NCI-H1417 (cell line): ENCODE measurements at regions not wholly inside any gene's neighbourhood (a gene's known extent, or its start where the extent isn't known, plus 50 kb on each side); places are given as distances from the start of the nearest gene placed in this dataset.

ENCODE experiments used
- DNase-seq, 3 experiments: peaks; one replicate each; lab custom pipeline; 2025; lab: John Stamatoyannopoulos, UW

DNA sequence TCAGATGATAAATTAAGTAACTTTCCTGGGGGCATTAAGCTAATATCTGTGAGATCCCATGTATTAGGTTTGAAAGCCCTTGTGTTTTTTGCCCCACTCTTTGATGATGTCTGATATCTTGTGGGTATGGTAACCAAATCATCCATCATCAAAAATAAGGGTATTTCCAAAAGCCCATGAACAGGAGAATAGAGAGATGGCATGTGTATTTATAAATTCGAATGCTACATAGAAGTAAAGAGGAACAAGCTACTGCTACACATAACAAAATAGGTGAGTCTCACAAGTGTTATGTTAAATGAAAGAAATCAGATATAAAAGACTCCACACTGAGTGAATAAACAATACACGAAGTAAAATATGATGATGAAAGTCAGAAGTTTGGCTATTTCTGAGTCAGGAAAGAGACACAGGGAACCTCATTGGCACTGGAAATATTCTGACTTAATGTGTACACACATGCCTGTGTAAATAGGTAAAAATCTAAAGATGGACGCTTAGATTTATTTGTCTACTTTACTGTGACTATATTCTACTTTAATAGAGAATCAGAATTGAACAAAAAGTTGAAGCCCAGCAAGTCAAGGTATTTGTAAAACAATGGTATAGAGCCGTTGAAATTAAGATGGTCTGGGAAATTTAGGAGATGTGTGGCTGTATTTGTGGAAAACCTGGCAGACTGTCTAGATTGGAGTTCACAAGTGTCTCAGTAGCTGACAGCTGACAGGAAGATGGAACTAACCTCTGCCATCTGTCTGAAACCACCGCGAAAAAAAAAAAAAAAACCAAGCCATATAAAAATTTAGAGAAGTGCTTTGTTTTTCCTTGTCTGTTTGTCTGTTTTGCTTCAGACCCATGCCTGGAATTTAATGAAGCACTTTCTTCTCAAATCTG lies 111.0 kb upstream of the TGFBR2 start:
- DNase-seq: no peak

DNA sequence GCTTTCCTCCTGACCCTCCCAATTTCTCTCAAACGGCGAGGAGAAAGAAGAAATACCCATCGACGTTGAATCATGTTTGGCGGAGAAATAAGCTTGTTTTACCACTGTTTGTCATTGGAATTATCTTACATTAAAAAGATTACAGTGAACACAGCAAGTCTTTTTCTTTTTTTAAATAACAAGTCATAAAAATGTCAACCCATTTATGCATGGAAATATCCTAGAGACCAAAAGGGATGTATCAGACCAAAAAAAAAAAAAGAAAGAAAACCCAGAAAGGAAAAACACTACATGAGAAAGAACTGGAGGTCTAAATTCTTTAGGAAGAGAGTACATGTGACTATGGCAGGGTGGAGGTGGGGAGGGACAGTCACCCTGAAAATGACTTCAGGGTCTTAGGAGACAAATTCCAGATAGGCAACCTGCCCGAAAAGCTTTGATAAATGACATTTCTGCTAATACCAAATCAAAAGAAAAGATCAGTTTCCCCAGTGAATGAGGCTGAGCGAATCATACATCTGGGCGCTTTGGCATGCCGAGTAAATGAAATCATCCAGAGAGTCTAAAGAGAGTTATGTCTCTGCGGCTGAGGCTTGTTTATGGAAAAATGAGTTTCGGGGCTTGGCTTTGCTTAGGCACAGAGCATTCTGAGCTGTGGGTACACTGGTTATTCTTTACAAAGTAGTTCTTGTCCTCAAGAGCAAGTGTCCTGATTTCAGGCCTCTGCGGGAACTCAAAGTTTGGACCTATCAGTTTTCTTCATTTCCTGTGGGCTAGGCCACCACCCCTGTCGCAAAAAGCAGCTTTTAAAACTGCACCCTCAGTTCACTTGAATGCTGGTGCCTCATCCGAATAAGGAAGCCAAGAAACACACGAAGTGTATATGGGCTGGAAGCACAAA lies 110.1 kb upstream of the TGFBR2 start:
- no peak for DNase-seq

DNA sequence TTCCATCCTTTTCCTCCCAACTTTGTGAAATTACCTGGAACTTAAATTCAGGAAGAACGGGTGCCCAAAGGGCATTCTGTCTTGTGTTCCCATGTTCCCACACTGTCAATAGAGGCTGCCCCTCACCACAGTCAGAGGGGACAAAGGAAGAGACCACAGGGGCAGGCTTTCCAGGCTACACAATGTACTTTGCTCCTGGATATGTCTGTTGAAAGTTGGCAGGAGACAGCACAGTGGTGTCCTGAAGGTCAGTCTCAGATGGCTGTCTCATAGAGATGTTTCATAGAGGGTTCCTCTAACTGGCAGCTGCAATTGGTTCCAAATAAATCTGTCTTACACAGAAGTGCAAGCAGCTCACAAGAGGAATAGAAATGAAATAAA lies 107.8 kb upstream of the TGFBR2 start:
- DNase-seq: no peak

DNA sequence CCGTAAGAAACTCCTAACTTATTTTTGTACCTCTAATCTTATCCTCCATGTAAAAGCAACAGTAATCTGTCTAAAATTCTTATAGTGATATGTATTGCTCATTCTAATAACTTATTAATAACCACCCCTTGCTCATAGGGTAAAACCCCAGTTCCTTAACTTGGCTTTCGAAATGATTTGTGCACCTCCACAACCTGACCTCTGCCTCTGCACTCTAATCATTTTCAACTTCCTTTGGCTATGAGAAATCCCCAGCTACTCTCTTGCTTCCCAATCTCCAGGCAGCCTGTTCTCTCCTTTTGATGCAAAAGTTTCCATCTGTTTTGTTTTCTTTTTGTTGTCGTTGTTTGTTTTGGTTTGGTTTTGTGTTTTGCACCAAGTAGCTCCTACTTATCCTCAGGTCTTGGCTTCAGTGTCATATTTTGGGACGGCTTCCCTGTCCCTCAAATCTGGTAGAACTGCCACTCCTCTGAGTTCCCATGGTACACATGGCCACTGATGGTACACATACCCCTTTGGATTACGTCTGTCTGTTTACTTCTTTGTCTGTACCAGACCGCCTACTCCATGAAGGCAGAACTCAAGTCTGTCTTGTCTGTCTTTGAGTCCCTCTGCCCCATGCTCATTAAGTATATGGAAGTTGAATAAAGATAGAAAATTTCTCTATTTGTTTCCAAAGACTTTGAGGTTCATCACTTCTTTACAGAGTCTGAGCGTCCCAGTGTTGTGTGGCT lies 105.6 kb upstream of the TGFBR2 start:
- DNase-seq: no peak

DNA sequence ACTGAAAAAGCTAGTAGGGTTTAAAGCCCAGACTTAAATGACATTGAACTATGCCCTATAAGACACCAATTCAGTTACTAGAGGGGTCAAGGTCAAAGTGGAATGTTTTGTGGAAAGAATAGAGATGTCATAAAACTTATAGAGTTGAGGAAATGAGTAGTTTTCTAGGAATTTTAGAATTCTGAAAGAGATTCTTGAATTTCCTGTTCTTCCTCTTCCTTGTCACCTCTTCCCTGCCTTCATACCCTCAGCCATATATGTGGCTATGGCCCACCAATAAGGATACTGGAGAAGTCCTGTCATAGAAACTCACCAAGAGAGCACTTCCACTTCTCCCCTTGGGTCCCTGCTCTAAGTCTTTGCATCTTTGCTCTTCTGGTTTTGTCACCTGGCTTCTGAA lies 104.9 kb upstream of the TGFBR2 start:
- no peak for DNase-seq

DNA sequence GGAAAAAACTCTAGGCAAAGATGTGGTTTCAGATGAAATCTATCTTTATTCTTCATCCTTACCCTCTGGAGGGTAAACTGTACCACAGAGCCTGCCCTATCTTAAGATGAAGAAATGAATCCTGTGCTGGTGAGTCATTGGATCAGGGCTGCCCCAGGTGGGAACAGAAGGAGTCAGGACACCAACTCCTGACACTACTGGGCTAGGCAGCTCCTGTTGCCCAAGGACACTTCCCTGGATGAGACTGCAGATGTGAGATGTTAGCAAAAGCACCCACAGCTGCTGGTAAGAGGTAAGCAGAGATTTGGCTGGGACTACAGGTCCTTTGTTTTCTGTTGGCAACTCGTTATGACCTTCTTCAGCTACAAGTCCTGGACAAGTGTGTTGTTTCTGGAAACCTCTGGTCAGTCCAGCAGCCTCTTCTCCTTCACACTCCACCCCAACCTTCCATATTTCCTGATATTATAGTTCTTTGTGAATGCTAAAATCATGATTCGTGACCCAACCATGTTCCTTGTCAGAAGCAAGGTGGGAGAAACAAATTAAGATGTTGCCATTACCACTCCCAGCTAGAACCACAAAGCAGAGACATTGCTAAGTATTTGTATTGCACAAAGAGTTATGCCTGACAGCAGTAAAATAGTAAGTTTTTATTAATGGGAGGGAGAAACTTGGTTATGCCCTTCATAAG lies 104.2 kb upstream of the TGFBR2 start:
- no peak for DNase-seq

DNA sequence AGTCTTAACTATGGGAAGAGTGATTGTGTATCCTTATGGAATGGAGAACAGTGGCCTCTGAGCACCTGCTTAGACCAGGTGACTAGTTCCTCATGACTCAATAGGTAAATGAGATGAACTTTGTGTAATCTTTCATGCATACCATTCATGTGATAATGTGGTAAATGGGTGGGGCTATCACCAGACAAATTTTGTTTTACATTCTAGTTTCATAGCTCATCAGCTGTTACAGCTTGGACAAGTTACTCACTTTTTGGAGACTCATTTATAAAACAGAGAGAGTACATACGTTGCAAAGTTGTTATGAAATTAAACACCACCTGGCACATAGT lies 103.7 kb upstream of the TGFBR2 start:
- no peak for DNase-seq

DNA sequence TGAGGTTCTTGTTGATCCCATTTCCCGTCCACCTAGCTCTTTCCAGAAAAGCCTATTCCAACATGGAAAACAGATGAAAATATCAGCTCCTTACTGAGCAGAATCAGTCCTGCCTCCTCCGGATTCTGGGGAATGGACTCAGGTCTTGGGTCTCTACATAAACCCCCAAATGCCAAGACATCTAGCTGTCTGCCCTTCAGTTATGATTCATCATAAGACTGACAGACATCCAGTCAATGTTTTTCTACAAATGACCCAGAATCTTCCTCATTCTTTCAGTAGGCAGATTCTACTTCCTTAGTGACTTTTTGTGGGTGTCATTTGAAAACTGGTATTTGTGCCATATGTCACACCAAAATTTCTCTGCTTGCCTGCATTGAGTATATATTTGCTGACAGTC lies 103.0 kb upstream of the TGFBR2 start:
- DNase-seq: no peak

DNA sequence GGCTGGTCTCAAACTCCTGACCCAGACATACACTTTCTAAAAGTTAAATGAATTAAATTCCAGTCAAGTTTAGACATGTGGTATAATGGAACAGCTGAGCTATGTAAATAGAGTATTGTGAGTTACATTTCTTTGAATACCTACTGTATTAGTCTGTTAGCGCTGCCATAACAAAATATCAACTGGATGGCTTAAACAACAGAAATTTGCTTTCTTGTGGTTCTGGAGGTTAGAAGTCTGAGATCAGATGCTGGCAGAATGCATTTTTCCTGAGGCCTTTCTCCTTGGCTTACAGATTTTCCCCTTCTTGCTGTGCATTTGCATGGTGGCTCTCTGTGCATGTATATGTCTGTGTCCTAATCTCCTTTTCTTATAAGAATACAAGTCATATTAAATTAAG lies 101.5 kb upstream of the TGFBR2 start:
- no peak for DNase-seq

DNA sequence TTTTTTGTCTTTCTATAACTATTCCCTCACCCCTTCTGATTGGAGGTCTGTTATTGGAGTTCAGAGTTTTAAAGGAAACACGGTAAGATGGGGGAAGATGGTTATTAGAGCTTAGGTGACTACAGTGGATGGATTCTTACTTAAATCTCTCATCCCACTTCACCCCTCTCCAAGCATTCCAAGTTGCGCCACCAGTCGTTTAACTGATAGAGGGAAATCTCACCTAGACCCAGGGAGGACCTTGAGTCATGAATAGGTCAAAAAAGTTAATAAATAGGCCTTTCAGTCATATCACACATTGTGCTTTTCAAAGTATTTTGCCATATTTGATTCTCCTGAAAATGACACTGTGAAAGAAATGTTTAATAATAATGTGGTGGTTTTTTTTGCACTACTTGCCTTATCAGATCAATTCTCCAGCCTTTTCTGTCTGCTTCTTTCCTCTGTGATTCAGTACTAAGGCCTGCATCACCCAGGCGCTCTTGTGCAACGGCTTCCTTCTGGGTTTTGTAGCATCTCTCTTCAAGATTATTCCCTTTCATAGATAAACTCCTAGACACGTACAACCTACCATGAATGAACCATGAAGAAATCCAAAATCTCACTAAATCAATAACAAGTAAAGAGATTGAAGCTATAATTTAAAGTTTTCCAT lies 100.4 kb upstream of the TGFBR2 start:
- DNase-seq: no peak

DNA sequence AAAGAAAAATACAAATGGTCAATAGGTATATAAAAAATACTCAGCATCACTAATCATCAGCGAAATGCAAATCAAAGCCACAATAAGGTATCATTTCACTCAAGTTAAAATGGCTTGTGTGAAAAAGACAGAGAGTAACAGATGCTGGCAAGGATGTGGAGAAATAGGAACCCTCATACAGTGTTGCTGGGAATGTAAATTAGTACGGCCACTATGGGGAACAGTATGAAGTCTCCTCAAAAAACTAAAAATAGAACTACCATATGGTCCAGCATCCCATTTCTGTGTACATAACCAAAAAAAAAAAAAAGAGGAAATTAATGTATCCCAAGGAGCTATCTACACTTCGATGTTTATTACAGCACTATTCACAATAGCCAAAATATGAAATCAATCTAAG lies 98.1 kb upstream of the TGFBR2 start:
- DNase-seq: no peak

DNA sequence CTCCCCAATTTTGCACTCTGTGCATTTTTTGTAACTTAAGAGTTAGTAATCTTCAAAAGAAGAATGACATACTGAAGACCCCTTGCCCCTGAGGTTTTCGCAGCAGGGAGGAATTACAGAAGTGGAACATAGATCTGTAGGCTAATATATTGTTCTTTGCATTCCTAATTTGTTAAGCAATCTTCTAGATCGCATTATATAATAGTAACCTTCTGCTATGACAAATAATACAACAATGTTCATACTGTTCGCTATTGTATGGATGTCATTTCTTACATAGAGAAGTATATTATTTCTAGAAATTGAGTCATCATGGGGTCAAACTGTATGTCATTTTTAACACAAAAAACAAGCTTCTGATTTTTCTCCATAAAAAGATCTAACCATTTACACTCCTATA lies 95.8 kb upstream of the TGFBR2 start:
- DNase-seq: no peak

DNA sequence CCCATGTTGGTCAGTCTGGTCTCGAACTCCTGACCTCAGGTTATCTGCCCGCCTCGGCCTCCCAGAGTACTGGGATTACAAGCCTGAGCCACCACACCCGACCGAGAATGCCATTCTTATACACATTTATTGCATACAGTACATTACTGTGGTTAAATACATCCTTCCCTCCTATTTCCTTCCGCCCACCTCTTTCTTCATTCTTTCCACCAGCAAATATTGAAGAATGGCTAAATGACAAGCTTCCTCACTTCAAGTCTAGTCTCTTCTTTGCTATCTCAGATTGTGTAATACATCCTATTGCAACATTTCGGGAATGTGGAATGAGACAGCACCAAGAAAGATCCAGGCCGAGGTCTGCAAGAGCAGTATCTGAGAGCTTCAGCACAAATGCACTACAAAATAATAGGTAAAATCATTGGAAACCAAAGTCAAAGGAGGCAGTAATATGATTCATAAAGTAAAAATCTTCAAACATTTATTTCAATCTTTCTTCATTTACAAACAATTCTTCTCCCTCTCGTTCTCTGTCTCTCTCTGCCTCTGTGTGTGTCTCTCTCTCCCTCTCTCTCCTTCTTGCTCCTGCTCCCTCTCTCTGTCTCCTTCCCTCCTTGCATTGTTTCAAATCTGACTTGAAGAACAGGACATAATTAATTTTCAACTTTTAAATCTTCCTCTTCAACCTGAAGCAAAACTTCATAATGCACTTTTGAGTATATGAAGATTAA lies 94.7 kb upstream of the TGFBR2 start:
- DNase-seq: no peak

DNA sequence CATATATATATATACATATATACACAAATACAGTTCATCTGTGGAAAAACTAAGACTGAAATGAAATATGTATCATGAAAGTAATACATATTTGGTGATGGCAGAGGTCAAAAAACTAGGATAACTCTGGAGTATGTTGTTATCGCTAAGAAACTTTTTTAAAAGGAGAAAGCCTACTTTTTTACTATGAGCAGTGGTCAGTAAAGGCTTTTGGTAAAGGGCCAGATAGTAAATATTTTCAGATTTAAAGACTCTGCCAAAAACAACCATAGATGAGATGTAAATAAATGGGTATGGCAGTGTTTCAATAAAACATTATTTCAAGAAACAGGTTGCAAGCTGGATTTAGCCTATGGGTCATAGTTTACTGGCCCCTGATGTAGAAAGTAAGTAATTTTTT lies 93.8 kb upstream of the TGFBR2 start:
- DNase-seq: no peak

DNA sequence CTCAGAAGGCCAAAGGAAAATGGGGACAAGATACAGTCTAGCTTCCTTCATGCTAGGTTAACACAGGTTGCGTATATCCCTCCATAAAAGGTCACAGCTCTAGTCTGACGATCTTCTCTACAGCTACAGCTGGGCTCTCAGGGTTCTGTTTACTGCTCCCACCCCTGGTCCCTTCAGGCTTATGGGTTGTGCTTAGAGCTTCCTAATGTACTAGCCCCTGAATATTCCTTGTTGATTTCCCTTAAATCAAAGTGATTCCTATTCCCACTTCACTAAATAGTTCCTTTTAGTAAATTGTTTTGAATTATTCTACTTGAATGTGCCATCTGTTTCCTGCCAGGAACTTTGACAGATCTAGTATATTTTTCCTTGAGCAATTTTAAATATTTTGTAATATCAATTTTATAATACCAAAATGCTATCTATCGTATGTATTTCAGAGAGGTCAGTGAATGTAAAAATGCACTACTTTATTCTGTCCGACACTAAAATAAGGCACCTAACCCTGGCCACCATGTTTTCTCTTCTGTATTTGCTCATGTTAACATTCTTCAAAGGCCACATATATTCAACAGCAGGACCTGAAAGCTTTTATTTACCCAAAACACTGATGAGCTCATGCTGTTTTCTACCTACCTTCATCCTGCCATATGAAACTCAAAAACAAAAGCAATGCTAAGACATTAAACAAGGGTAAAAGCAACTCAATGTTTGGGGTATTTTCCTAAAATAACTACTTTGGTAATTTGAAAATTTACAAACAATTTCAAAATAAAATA lies 92.8 kb upstream of the TGFBR2 start:
- DNase-seq: no peak

DNA sequence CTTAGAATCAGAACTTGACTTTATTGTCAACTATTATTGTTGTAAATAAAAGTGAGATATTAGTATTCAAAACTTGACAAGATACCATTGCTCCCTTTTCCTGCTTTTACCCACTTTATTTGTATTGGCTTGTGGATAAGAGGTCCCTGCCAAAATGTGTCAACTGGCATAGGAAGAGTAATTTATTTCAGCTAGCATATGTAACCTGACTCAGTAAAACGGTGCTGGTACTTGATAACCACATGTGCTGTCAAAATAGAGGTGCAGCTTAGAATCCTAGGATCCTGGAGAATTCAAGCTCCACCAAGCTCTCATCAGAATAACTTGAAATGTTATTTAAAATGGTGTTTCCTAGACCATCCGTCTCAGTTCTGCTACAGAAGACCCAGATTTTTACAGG lies 90.2 kb upstream of the TGFBR2 start:
- DNase-seq: no peak

DNA sequence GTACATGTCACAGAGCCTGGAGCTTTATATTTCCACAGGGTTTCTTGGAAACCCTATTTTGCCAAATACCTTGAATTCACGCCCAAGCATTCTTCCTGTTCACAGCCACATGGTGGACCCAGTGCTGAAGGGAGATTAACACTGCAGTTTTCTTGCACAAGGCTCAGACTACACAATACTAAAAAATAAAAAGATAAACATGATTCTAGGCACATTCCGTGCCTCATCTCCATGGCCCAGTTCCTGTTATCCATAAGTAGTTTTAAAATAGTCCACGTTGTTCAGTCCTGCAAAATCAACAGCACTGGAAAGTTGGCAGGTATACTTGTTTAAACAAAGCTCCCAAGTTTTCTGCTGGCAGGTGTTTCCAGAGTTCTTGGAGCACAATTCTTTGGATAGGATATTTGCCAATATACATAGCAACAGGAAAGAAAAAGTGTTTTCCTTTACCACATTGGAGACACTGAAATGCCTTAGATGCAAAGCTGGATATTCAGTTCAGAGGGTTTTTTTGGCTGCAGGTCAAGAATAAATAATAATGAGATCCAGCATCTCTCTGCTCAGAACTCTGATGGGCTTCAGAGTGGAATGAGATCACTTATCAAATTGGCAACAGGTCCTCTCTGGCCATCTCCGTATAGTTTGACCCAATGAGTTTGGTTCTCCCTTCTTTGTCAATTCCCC lies 88.1 kb upstream of the TGFBR2 start:
- DNase-seq: no peak

DNA sequence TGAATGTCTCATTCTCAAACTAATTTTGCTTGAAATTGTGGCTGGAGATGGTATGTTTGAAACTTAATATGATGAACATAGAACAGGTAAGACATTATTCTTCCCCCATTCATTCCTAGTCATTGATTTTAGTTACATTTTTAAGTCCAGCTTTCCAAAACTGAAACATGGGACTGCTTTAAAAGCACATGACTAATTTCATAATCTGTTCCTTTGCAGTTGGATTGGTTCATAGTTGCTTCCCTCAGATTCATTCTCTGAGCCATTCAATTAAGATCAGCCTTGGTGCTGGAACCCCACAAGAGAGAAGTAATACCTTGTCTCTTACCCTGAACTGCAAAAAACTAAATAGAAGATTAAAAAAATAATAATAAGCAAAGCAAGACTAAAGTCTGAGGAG lies 87.5 kb upstream of the TGFBR2 start:
- DNase-seq: no peak

DNA sequence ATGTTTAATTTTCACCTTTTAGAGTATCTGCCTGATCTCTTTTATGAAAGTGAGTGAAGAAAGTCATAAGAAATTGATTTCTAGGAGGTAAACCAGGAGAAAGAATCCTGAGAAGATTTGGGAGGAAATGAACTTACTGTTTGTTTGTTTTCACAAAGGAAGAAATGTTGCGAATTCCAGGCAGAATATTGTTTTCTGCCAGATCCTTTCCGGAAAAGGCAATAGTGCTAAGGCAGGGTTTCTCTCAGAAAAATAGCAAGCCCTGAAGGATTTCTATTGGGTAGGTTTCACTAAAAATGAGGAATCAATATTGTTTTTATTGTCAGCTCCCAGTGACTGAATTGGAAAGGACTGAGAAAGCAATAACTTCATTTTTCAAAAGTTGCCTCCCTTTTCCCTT lies 85.7 kb upstream of the TGFBR2 start:
- no peak for DNase-seq
